GM10266 (cell line): ENCODE measurements at regions not wholly inside any gene's neighbourhood (a gene's known extent, or its start where the extent isn't known, plus 50 kb on each side); places are given as distances from the start of the nearest gene placed in this dataset.

ENCODE experiments used
- DNase-seq: peaks from one replicate; pipeline ENCODE4 v3.0.0; 2012; ENCODE audit errors: extremely low spot score
- TF ChIP-seq, protein P1 (sequence below): IDR thresholded peaks from 2 replicates; pipeline ENCODE4 v1.5.1; 2012; ENCODE audit warnings: mild to moderate bottlenecking, low read depth; ENCODE audit not compliant: control insufficient read depth, insufficient read depth; ENCODE audit errors: missing control alignments

DNA sequence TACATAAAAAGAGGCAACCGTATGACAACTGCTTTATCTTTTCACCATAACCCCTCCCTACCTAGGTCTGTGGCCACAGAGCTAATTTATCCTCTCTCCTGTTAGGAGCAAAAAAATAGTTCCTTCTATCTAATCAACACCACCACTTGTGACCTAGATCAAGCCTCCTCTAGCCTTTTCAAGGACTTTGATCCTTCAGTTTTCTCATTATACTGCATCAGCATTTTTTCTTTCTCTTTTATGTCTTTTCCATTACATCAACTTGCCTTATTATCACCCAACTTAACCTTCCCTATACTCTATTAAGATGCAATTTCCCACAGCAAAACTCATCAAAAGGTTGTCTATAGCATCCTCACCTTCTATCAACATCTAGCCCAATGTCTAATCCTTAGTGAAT is 211.0 kb downstream of the ANKRD50 start:
- TF ChIP-seq, protein P1, sequence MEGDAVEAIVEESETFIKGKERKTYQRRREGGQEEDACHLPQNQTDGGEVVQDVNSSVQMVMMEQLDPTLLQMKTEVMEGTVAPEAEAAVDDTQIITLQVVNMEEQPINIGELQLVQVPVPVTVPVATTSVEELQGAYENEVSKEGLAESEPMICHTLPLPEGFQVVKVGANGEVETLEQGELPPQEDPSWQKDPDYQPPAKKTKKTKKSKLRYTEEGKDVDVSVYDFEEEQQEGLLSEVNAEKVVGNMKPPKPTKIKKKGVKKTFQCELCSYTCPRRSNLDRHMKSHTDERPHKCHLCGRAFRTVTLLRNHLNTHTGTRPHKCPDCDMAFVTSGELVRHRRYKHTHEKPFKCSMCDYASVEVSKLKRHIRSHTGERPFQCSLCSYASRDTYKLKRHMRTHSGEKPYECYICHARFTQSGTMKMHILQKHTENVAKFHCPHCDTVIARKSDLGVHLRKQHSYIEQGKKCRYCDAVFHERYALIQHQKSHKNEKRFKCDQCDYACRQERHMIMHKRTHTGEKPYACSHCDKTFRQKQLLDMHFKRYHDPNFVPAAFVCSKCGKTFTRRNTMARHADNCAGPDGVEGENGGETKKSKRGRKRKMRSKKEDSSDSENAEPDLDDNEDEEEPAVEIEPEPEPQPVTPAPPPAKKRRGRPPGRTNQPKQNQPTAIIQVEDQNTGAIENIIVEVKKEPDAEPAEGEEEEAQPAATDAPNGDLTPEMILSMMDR = no peak

DNA sequence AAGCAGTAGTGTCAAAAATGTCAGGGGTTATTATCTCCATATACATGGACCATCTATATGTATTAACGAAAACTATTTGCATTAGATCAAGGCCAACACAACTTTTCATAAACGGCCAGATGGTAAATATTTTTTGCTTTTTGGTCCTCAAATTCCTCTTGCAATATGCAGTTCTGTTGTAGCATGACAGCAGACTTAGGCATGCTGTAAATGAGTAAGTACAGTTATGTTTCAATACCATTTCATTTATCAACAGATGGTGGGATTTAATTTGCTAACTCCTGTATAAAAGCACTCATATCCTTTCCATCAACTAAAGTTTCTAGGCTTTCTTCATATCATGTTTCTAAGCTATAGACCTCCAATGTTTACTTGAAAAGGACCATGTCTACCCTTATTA is 208.1 kb downstream of the ANKRD50 start:
- DNase-seq = no peak
- TF ChIP-seq, protein P1 = no peak

More for the DNA sequence above, 211.0 kb downstream of the ANKRD50 start:
- no peak for DNase-seq

DNA sequence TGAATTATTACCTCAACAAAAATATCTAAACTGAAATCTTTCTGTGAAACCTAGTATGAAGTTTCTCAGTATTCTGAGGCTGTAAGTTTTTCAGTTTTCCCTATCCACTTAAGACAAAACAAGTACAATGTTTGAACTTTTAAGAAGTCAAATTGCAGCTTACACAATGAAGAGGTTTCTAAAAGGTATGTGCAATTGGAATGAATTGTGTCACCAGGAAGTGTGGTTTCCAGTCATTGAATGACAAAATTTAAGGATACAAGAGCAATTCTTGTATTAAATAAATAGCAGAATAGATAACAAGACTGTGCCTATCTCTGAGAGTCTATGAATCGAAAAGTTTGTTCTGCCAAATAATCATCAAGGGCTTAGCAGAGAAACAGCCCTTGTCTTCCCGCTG is 207.3 kb downstream of the ANKRD50 start:
- TF ChIP-seq, protein P1 = no peak
- no peak for DNase-seq

DNA sequence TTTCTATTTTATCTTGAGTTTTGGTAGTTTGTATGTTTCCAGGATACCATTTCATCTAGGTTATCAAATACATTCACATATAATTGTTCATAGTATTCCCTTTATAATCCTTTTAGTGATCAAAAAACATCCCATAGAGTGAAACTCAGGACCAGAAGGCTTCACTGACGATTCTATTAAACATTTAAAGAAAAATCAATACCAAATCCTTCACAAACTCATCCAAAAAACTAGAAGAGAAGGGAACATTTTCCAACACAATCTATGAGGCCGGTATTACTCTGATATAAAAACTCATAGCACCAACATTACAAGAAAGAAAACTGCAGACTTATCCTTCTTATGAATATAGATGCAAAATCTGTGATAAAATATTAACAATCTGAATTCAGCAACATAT is 203.4 kb downstream of the ANKRD50 start:
- DNase-seq = no peak
- TF ChIP-seq, protein P1 = no peak

DNA sequence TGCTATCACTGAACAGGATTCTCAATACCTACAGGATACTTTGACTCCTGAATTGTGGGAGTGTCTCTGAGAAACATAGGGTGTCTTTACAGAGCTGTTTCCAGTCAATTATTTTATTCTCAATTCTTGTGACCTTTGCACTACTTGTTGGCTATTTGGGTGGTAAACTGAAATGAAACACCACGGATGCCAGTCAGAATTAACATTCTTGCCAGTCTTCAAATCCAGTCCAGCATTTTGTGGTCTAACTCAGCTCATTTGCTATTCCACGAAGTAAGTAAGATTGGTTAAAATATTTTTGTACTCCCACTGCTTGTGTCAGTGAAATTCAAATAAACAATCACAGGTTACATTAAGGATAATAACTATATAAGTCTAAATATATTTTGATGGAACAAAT is 197.9 kb downstream of the ANKRD50 start:
- DNase-seq = no peak
- TF ChIP-seq, protein P1 = no peak

DNA sequence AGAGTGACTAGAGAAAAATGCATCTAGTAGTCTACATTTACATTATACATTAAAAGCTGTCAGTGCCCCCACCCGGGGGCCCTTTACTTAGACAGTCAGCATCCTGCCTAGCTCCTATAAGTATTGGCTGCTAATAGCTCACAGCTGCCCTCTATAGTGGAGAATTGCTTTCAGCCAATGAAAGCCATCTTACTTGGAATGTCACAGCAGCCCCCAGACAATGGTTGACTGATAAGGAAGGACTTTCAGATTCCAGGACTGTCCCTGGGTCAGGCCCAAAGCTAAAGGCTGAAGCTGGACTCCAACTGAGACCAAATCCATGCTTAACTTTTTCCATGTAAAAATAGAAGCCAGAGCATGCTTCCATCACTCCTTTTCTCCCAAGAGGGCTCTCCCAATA is 196.9 kb downstream of the ANKRD50 start:
- no peak for DNase-seq
- TF ChIP-seq, protein P1 = no peak

DNA sequence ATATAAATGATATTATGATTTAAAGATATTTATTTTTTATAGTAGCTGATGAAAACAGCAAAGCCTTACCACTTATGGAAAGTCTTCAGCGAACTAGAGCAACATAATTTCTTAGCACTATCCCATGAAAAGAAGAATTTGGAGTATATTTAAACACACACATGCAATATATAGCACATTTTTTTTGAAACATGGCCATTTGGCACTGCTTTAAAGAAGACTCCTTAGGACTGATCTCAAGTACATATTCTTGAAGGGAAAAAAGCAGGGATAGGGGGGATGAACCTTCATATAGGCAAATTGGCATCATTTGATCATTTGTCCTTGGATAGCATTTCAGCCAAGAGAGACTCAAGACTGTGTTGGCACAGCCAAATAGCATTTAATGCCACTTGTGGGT is 193.3 kb downstream of the ANKRD50 start:
- TF ChIP-seq, protein P1 = no peak
- DNase-seq = no peak
